SK-N-MC (cell line): ENCODE measurements at regions not wholly inside any gene's neighbourhood (a gene's known extent, or its start where the extent isn't known, plus 50 kb on each side); places are given as distances from the start of the nearest gene placed in this dataset.

Source experiments
- EZH2 ChIP-seq: fragments of 200-600 bp; sonication (generic); IDR thresholded peaks from one replicate; pipeline ENCODE4 v1.6.1; 2017; ENCODE audit warnings: antibody characterized with exemption
- POLR2AphosphoS5 ChIP-seq: IDR thresholded peaks from 2 replicates; pipeline ENCODE4 v1.6.1; 2012; ENCODE audit warnings: mild to moderate bottlenecking, low read depth, low read length, borderline replicate concordance

DNA sequence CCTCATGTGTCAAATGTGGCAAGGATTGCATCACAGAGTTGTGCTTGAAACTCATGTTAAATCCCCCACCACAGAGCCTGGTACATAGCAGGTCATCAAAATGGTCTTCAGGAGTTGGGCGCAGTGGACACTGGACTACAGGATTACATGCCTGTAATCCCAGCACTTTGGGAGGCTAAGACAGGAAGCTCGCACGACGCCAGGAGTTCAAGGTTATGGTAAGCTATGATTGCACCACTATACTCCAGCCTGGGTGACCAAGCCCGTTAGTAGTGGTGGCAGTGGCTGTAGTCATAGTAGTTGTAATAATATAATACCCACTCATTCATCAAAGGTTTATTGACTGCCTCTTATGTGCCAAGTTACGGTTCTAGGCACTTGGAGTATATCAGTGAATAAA, 123.4 kb upstream of the IRF2BP2 start:
- TF ChIP-seq POLR2AphosphoS5, result no peak
- TF ChIP-seq EZH2, result no peak
